CD4-positive, alpha-beta T cell (primary cell): ENCODE measurements at regions not wholly inside any gene's neighbourhood (a gene's known extent, or its start where the extent isn't known, plus 50 kb on each side); places are given as distances from the start of the nearest gene placed in this dataset.

Experiments
- ATAC-seq: fragments of 200-7000 bp; cut with Tn5 transposase; one replicate; pipeline ENCODE4 v1.10.0; 2022; ENCODE audit warnings: mild to moderate bottlenecking; ENCODE audit not compliant: poor library complexity
- CTCF ChIA-PET: fragments of 350-600 bp; sonication (Branson Sonifier 250); formaldehyde crosslinking; loops from one replicate; lab custom pipeline; 2021; ENCODE audit warnings: antibody characterized with exemption, inconsistent platforms; lab: Charles Lee
- POLR2A ChIA-PET: fragments of 350-600 bp; sonication (Branson Sonifier 250); formaldehyde crosslinking; loops from one replicate; lab custom pipeline; 2021; ENCODE audit warnings: antibody characterized with exemption, inconsistent platforms; lab: Charles Lee
- DNase-seq, 14 experiments: peaks; one replicate each; pipeline ENCODE4 v3.0.0-alpha.2; 2013 to 2020; ENCODE audit warnings: mixed read lengths in 2 of 14
- H3K27ac ChIP-seq, 2 donors: one replicate each; pipeline versions ENCODE4 v1.5.1 to v1.7.0; 2013; ENCODE audit warnings: low read length in 2 of 2, low read depth in 1 of 2, mild to moderate bottlenecking in 1 of 2
- H3K27me3 ChIP-seq, 2 experiments: 1 replicate in 1 of 2; 2 replicates in 1 of 2; pipeline versions ENCODE4 v1.6.1 to v1.7.0; 2013; ENCODE audit warnings: low read length in 2 of 2, control low read depth in 1 of 2, mild to moderate bottlenecking in 1 of 2, moderate library complexity in 1 of 2; ENCODE audit not compliant: insufficient read depth in 2 of 2, control insufficient read depth in 1 of 2
- H3K36me3 ChIP-seq: one replicate; pipeline ENCODE4 v1.6.1; 2013; ENCODE audit warnings: low read length, control low read depth; ENCODE audit not compliant: insufficient read depth
- H3K4me1 ChIP-seq: one replicate; pipeline ENCODE4 v1.6.1; 2013; ENCODE audit warnings: low read length, control low read depth; ENCODE audit not compliant: insufficient read depth
- H3K4me3 ChIP-seq: one replicate; pipeline ENCODE4 v1.5.1; 2013; ENCODE audit warnings: mild to moderate bottlenecking, low read length, moderate library complexity
- H3K9me3 ChIP-seq, 2 experiments: 1 replicate in 1 of 2; 2 replicates in 1 of 2; pipeline versions ENCODE4 v1.6.1 to v1.7.0; 2013; ENCODE audit warnings: low read length in 2 of 2, mild to moderate bottlenecking in 2 of 2, control low read depth in 1 of 2, moderate library complexity in 1 of 2; ENCODE audit not compliant: control insufficient read depth in 1 of 2, insufficient read depth in 1 of 2
- H3K27ac Mint-ChIP-seq: one replicate; pipeline ENCODE4 v1.8.0; 2020; ENCODE audit warnings: mixed read lengths
- H3K27me3 Mint-ChIP-seq: one replicate; pipeline ENCODE4 v1.8.0; 2021; ENCODE audit warnings: mixed read lengths
- H3K36me3 Mint-ChIP-seq: one replicate; pipeline ENCODE4 v1.8.0; 2021; ENCODE audit warnings: low read depth, mixed read lengths
- H3K4me1 Mint-ChIP-seq: one replicate; pipeline ENCODE4 v1.8.0; 2021; ENCODE audit warnings: low read depth, mixed read lengths
- H3K4me3 Mint-ChIP-seq: one replicate; pipeline ENCODE4 v1.8.0; 2020; ENCODE audit warnings: mild to moderate bottlenecking, mixed read lengths
- H3K9me3 Mint-ChIP-seq: one replicate; pipeline ENCODE4 v1.8.0; 2020; ENCODE audit warnings: mixed read lengths
- intact Hi-C, 2 experiments: fragments of 100-400 bp; cut with DNase I in 1 of 2; cut with micrococcal nuclease in 1 of 2; formaldehyde crosslinking; loops; one replicate each; pipeline versions ENCODE4 v1.15.1 to v1.9.0; 2023 to 2025; cut with DNase I, micrococcal nuclease
- TF ChIP-seq, protein P1 (sequence below): fragments of 200-600 bp; IDR thresholded peaks from one replicate; pipeline ENCODE4 v1.8.0; 2022; ENCODE audit warnings: antibody characterized with exemption, mild to moderate bottlenecking

DNA sequence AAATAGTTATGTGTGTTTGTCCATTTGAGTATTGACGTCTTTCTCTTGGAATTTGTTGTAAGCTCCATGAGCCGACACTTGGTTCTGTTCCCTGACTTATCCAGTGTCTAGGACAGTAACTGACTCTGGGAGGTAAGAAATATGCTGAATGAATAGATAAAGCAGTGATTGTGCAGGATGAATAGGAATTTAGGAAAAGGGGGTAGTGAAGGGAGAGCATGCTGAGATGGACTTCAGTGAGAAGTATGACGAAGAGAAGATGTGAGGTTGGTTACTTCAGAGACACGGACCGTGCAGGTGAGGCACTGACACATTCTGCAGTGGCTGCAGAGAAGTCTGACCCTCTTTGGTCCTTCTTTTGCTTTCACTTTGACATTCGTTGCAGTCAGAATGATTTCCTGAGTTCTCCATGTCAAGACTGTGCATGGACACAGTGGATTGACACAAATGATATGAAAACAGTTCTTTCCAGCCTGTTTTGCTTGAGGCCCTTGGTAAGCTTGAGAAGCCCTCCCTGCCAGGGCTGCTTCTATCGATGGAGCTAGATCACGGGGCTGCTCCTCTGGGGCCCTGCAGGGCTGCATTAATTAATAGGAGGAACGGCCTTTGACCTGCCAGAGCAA is 261.5 kb upstream of the SORCS1 start:
- ATAC-seq (no peak), DNase-seq (no peak)
- POLR2A ChIA-PET = no interaction called here
- TF ChIP-seq, protein P1, sequence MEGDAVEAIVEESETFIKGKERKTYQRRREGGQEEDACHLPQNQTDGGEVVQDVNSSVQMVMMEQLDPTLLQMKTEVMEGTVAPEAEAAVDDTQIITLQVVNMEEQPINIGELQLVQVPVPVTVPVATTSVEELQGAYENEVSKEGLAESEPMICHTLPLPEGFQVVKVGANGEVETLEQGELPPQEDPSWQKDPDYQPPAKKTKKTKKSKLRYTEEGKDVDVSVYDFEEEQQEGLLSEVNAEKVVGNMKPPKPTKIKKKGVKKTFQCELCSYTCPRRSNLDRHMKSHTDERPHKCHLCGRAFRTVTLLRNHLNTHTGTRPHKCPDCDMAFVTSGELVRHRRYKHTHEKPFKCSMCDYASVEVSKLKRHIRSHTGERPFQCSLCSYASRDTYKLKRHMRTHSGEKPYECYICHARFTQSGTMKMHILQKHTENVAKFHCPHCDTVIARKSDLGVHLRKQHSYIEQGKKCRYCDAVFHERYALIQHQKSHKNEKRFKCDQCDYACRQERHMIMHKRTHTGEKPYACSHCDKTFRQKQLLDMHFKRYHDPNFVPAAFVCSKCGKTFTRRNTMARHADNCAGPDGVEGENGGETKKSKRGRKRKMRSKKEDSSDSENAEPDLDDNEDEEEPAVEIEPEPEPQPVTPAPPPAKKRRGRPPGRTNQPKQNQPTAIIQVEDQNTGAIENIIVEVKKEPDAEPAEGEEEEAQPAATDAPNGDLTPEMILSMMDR = no peak
- Histone ChIP-seq H3K9me3 (peaks cover 0 to 7% of the 10 kb centered on the region in 2 experiments), H3K27ac (no peak overlapping the region), H3K27me3 (no peaks in the 10 kb centered on the region), H3K4me3 (no peak overlapping the region), H3K4me1 (no peaks in the 10 kb centered on the region), H3K36me3 (no peaks in the 10 kb centered on the region)
- H3K27ac Mint-ChIP-seq = no peak overlapping the region
- H3K4me3 Mint-ChIP-seq = no peak overlapping the region
- CTCF ChIA-PET = no interaction called here
- intact Hi-C loops = no loop called here
- H3K4me1 Mint-ChIP-seq = no peaks in the 10 kb centered on the region
- H3K36me3 Mint-ChIP-seq = no peaks in the 10 kb centered on the region
- H3K27me3 Mint-ChIP-seq = no peaks in the 10 kb centered on the region
- peaks cover 15% of the 10 kb centered on the region for H3K9me3 Mint-ChIP-seq

DNA sequence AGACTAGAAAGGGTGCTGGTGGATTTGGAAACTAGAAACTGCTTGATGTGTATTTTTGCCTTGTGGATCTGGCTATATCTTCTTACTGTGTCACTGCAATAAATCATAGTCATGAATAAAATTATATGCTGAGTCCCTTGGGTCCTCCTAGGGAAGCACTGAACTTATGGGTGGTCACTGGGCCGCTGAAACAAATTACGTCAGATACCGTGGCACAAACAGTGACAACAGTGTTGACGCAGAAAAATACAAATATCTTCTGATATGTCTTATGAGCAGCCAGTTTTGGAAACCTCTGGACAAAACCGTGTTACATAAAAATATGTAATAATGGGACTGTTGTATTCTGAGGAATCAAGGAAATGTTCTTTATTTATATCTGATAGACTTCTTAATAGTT is 260.1 kb upstream of the SORCS1 start:
- Histone ChIP-seq H3K36me3 (no peaks in the 10 kb centered on the region), H3K27ac (no peak overlapping the region), H3K27me3 (no peaks in the 10 kb centered on the region), H3K9me3 (peaks cover 0 to 3% of the 10 kb centered on the region in 2 experiments), H3K4me1 (no peaks in the 10 kb centered on the region), H3K4me3 (no peak overlapping the region)
- no peak for ATAC-seq
- no peaks in the 10 kb centered on the region for H3K36me3 Mint-ChIP-seq
- no peaks in the 10 kb centered on the region for H3K27me3 Mint-ChIP-seq
- CTCF ChIA-PET = no interaction called here
- H3K27ac Mint-ChIP-seq = no peak overlapping the region
- intact Hi-C loops = no loop called here
- H3K4me3 Mint-ChIP-seq = no peak overlapping the region
- POLR2A ChIA-PET = no interaction called here
- H3K9me3 Mint-ChIP-seq = peaks cover 19% of the 10 kb centered on the region
- TF ChIP-seq, protein P1 = no peak
- H3K4me1 Mint-ChIP-seq = no peaks in the 10 kb centered on the region
- no peak for DNase-seq

DNA sequence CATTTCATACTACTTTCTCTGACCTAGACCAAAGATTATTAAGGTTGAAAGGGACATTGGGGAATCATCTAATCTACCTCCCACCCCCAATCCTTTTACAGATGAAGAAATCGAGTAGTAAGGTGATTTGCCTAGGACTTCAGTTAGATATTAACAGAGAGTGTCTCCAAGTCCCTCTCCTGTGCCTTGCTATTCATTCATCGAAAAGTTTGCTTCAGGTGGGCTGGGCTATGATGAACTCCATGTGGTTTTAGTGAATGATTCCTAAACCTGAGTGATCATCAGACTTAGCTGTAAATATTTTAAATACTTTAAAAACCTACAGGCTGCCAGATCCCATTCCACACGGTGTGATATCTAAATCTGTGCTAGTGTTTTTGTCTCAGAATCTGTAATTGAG is 259.4 kb upstream of the SORCS1 start:
- no peaks in the 10 kb centered on the region for H3K4me1 ChIP-seq

More for the DNA sequence above, 259.4 kb upstream of the SORCS1 start:
- DNase-seq (no peak), ATAC-seq (no peak)
- H3K27ac ChIP-seq = no peak overlapping the region
- H3K4me1 Mint-ChIP-seq = no peaks in the 10 kb centered on the region
- H3K4me3 Mint-ChIP-seq = no peak overlapping the region
- H3K27ac Mint-ChIP-seq = no peak overlapping the region
- intact Hi-C loops = no loop called here
- H3K36me3 ChIP-seq = no peaks in the 10 kb centered on the region
- H3K36me3 Mint-ChIP-seq = no peaks in the 10 kb centered on the region
- TF ChIP-seq, protein P1 = no peak
- H3K9me3 Mint-ChIP-seq = peaks cover 17% of the 10 kb centered on the region
- ChIA-PET CTCF (no interaction called here), POLR2A (no interaction called here)
- peaks cover 0 to 3% of the 10 kb centered on the region in 2 experiments for H3K9me3 ChIP-seq
- H3K27me3 ChIP-seq = no peaks in the 10 kb centered on the region
- H3K4me3 ChIP-seq = no peak overlapping the region
- no peaks in the 10 kb centered on the region for H3K27me3 Mint-ChIP-seq
